ENCODE measurements at regions not wholly inside any gene's neighbourhood (a gene's known extent, or its start where the extent isn't known, plus 50 kb on each side); places are given as distances from the start of the nearest gene placed in this dataset.

DNA sequence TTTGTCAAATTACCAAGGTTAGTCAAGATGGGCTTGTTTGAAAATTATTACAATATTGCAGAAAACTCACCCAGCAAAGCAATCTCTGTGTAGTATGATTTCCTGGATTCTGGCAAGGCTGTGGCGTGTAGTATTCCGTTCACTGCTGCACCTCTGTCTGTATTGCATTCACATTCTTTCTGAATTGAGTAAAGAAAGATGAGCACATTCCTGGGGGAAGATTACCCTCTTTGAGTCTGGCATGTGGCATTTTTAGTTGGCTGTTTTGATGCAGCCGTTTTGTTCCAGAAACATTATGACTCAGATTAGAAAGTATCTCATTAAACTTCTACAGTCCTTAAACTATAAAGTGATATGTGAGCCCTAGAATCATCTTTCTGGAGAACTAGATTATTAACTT is 197.7 kb downstream of the TENT4A start:
- peaks cover 13% of the 10 kb centered on the region in 2 experiments for H3K4me1 Mint-ChIP-seq
- no peak overlapping the region for H3K4me3 Mint-ChIP-seq
- H3K27me3 Mint-ChIP-seq (ENCODE audit: low read depth): no peaks in the 10 kb centered on the region
- H3T11ph ChIP-seq (ENCODE audit: low read length): no peak overlapping the region
- H2BK120ac ChIP-seq (ENCODE audit: low read depth, low read length, poor library complexity, severe bottlenecking): no peak overlapping the region
- H3K4me1 ChIP-seq (ENCODE audit: insufficient read depth, low read length): no peaks in the 10 kb centered on the region
- H3K56ac ChIP-seq (ENCODE audit: insufficient read length, low read depth, low read length): no peak overlapping the region
- H3K27ac ChIP-seq (ENCODE audit: insufficient read length, low read depth, low read length): no peak overlapping the region
- no peak for DNase-seq
- no peak overlapping the region for H4K91ac ChIP-seq (ENCODE audit: insufficient read length, low read depth, low read length)
- H3K23me2 ChIP-seq (ENCODE audit: insufficient read length, low read depth, low read length, poor library complexity, severe bottlenecking): no peaks in the 10 kb centered on the region
- H4K8ac ChIP-seq (replicated peaks; ENCODE audit: insufficient read length, low read depth, low read length): no peak overlapping the region
- H3K9me3 ChIP-seq (ENCODE audit: control insufficient read depth, low read depth, low read length): no peaks in the 10 kb centered on the region
- no peak overlapping the region for H3K9ac ChIP-seq (ENCODE audit: extremely low read depth, insufficient read length, low read length)
- H2AK5ac ChIP-seq (ENCODE audit: insufficient read length, low read length): no peak overlapping the region
- H3K27ac Mint-ChIP-seq: no peak overlapping the region
- H3K79me2 ChIP-seq (ENCODE audit: insufficient read depth, low read length): no peaks in the 10 kb centered on the region
- no peaks in the 10 kb centered on the region for H3K36me3 Mint-ChIP-seq (ENCODE audit: insufficient read depth in 1 of 3, low read depth in 3 of 3)
- H3K14ac ChIP-seq (ENCODE audit: insufficient read depth, low read length): no peak overlapping the region
- no peaks in the 10 kb centered on the region for H3K27me3 ChIP-seq (ENCODE audit: insufficient read depth, low read length)
- no peaks in the 10 kb centered on the region for H3K9me3 Mint-ChIP-seq
- no peak overlapping the region for H3K4ac ChIP-seq (ENCODE audit: low read depth, low read length)
- H3K23ac ChIP-seq (ENCODE audit: insufficient read length, low read depth, low read length): no peak overlapping the region
- no peak overlapping the region for H3K18ac ChIP-seq (ENCODE audit: insufficient read length, low read depth, low read length)
- H3K4me2 ChIP-seq (ENCODE audit: insufficient read depth, insufficient read length, low read length): no peak overlapping the region
- H2BK12ac ChIP-seq (ENCODE audit: insufficient read length, low read depth, low read length): no peak overlapping the region
- no peaks in the 10 kb centered on the region for H4K20me1 ChIP-seq (ENCODE audit: control insufficient read depth, insufficient read depth, insufficient read length)
- H4K5ac ChIP-seq (ENCODE audit: insufficient read length, low read depth, low read length): no peak overlapping the region
- no peaks in the 10 kb centered on the region for H3K79me1 ChIP-seq (ENCODE audit: insufficient read depth, low read depth, low read length, poor library complexity, severe bottlenecking)
- TF ChIP-seq CTCF (conservative IDR thresholded peaks at IDR 0.05): no peak
- no peak overlapping the region for H2BK5ac ChIP-seq (ENCODE audit: insufficient read length, low read length)
- H2BK20ac ChIP-seq (ENCODE audit: low read depth, low read length, poor library complexity, severe bottlenecking): no peak overlapping the region
- no CpG with 5 or more reads among the region's 3 CpGs for WGBS (ENCODE audit: extremely low coverage, insufficient read length, low lambda C conversion rate)
- H2BK15ac ChIP-seq (ENCODE audit: low read depth, low read length): no peak overlapping the region
- no peak overlapping the region for H2AFZ ChIP-seq (ENCODE audit: low read length)

All from H9 (cell line).